ENCODE measurements at regions not wholly inside any gene's neighbourhood (a gene's known extent, or its start where the extent isn't known, plus 50 kb on each side); places are given as distances from the start of the nearest gene placed in this dataset.

- no peak for TF ChIP-seq CTCF (IDR thresholded peaks at IDR 0.05)
- Mint-ChIP-seq H3K36me3 (ENCODE audit: low read depth) (no peaks in the 10 kb centered on the region), H3K27me3 (peaks cover 3% of the 10 kb centered on the region), H3K27ac (no peak overlapping the region), H3K4me3 (no peak overlapping the region), H3K9me3 (no peaks in the 10 kb centered on the region), H3K4me1 (no peaks in the 10 kb centered on the region)
- POLR2A ChIA-PET, result no interaction called here
- CTCF ChIA-PET, result no interaction called here
- no peak for ATAC-seq (ENCODE audit: low read depth)
- DNase-seq, result no peak
- intact Hi-C loops (cut with micrococcal nuclease), result no loop called here
Measured at GRCh38 chr2:16162491-16163040, 222.2 kb downstream of the MYCN start.

- ChIA-PET POLR2A (no interaction called here), CTCF (no interaction called here)
- H3K4me3 Mint-ChIP-seq, result no peak overlapping the region
- no peak for TF ChIP-seq CTCF (IDR thresholded peaks at IDR 0.05)
- no peak for DNase-seq
- peaks cover 3% of the 10 kb centered on the region for H3K27me3 Mint-ChIP-seq
- intact Hi-C loops (cut with micrococcal nuclease), result no loop called here
- no peaks in the 10 kb centered on the region for H3K9me3 Mint-ChIP-seq
- H3K36me3 Mint-ChIP-seq (ENCODE audit: low read depth), result no peaks in the 10 kb centered on the region
- no peak for ATAC-seq (ENCODE audit: low read depth)
- no peak overlapping the region for H3K27ac Mint-ChIP-seq
- no peaks in the 10 kb centered on the region for H3K4me1 Mint-ChIP-seq
Measured at GRCh38 chr2:16161768-16162490, 221.6 kb downstream of the MYCN start.

- no peak for DNase-seq
- no peak for ATAC-seq (ENCODE audit: low read depth)
- no peaks in the 10 kb centered on the region for H3K36me3 Mint-ChIP-seq (ENCODE audit: low read depth)
- H3K9me3 Mint-ChIP-seq, result no peaks in the 10 kb centered on the region
- POLR2A ChIA-PET, result no interaction called here
- no peak overlapping the region for H3K4me3 Mint-ChIP-seq
- no peak overlapping the region for H3K27ac Mint-ChIP-seq
- intact Hi-C loops (cut with micrococcal nuclease), result no loop called here
- H3K4me1 Mint-ChIP-seq, result no peaks in the 10 kb centered on the region
- H3K27me3 Mint-ChIP-seq, result peaks cover 3% of the 10 kb centered on the region
- no peak for TF ChIP-seq CTCF (IDR thresholded peaks at IDR 0.05)
- CTCF ChIA-PET, result no interaction called here
Measured at GRCh38 chr2:16161085-16161565, 220.8 kb downstream of the MYCN start.

GRCh38 chr2:16160281-16161084, 220.1 kb downstream of the MYCN start:
- no peak for TF ChIP-seq CTCF (IDR thresholded peaks at IDR 0.05)
- Mint-ChIP-seq H3K36me3 (ENCODE audit: low read depth) (no peaks in the 10 kb centered on the region), H3K27ac (no peak overlapping the region), H3K4me1 (no peaks in the 10 kb centered on the region), H3K4me3 (no peak overlapping the region), H3K9me3 (no peaks in the 10 kb centered on the region), H3K27me3 (peaks cover 3% of the 10 kb centered on the region)
- intact Hi-C loops (cut with micrococcal nuclease), result no loop called here
- ChIA-PET POLR2A (no interaction called here), CTCF (no interaction called here)
- DNase-seq (no peak), ATAC-seq (ENCODE audit: low read depth) (no peak)

GRCh38 chr2:16156411-16156810, 216.1 kb downstream of the MYCN start:
- Mint-ChIP-seq H3K4me3 (no peak overlapping the region), H3K9me3 (no peaks in the 10 kb centered on the region)
- CTCF ChIA-PET, result no interaction called here

More at GRCh38 chr2:16156411-16156810, 216.1 kb downstream of the MYCN start:
- intact Hi-C loops (cut with micrococcal nuclease), result no loop called here
- POLR2A ChIA-PET, result no interaction called here
- peaks cover 5% of the 10 kb centered on the region for H3K27me3 Mint-ChIP-seq
- ATAC-seq (ENCODE audit: low read depth) (no peak), DNase-seq (no peak)
- H3K27ac Mint-ChIP-seq, result no peak overlapping the region
- no peaks in the 10 kb centered on the region for H3K4me1 Mint-ChIP-seq
- H3K36me3 Mint-ChIP-seq (ENCODE audit: low read depth), result no peaks in the 10 kb centered on the region
- TF ChIP-seq CTCF (IDR thresholded peaks at IDR 0.05), result no peak

Data from activated B cell treated with CpG ODN at 0.5 μM for 24 hours (primary cell).